HepG2 (cell line): ENCODE measurements at regions not wholly inside any gene's neighbourhood (a gene's known extent, or its start where the extent isn't known, plus 50 kb on each side); places are given as distances from the start of the nearest gene placed in this dataset.

Source experiments
- ATAC-seq: fragments of 200-7000 bp; cut with Tn5 transposase; 3 replicates; pipeline ENCODE4 v1.9.1; 2020; ENCODE audit warnings: mild to moderate bottlenecking, moderate library complexity
- BruUV-seq: library from RNA; stranded (reverse); fragments of 400-500 nt; replicated peaks from 2 replicates; lab custom pipeline; 2021; lab: Mats Ljungman, UMichigan
- CTCF ChIA-PET: fragments of 300-600 bp; formaldehyde crosslinking; extraction: SDS; loops from one replicate; lab custom pipeline; 2021; ENCODE audit warnings: low total read pairs, inconsistent platforms, low intra/inter-chr PET ratio; lab: Yijun Ruan, JAX
- POLR2A ChIA-PET: fragments of 350-600 bp; sonication (Branson Sonifier 250); formaldehyde crosslinking; loops from one replicate; lab custom pipeline; 2020; ENCODE audit warnings: antibody characterized with exemption, inconsistent platforms; lab: Yijun Ruan, JAX
- DNase-seq: peaks from one replicate; pipeline ENCODE4 v3.0.0-alpha.2; 2015; ENCODE audit warnings: low spot score
- FAIRE-seq: peaks from 3 replicates; lab custom pipeline; 2011; peaks lifted over from hg19 to GRCh38; lab: Jason Lieb, UNC
- H2AFZ ChIP-seq: one replicate; pipeline ENCODE4 v1.6.1; 2011; ENCODE audit warnings: low read length, inconsistent platforms
- H3K27ac ChIP-seq: fragments of 300-600 bp; 3 replicates; pipeline ENCODE4 v1.8.0; 2011; ENCODE audit warnings: mixed run types, mild to moderate bottlenecking, mixed read lengths, low read length, inconsistent platforms; ENCODE audit not compliant: insufficient read depth; ENCODE audit errors: extremely low read length
- H3K27me3 ChIP-seq, 2 experiments: fragments of 200-600 bp in 1 of 2; 2 replicates in 1 of 2; 3 replicates in 1 of 2; pipeline versions ENCODE4 v1.6.0 to v1.8.0; 2011; ENCODE audit warnings: low read length in 2 of 2, mild to moderate bottlenecking in 2 of 2, moderate library complexity in 2 of 2, inconsistent platforms in 1 of 2; ENCODE audit not compliant: insufficient read depth in 2 of 2, control insufficient read depth in 1 of 2
- H3K36me3 ChIP-seq, 2 experiments: fragments of 200-600 bp in 1 of 2; replicated peaks in 1 of 2; 2 replicates in 1 of 2; 3 replicates in 1 of 2; pipeline versions ENCODE4 v1.5.1 to v1.8.0; 2011; ENCODE audit warnings: low read length in 2 of 2, inconsistent platforms in 1 of 2; ENCODE audit not compliant: insufficient read depth in 2 of 2, control insufficient read depth in 1 of 2
- H3K4me1 ChIP-seq: 2 replicates; pipeline ENCODE4 v1.5.1; 2012; ENCODE audit warnings: low read length, inconsistent platforms; ENCODE audit not compliant: insufficient read depth
- H3K4me2 ChIP-seq: 2 replicates; pipeline ENCODE4 v1.6.0; 2011; ENCODE audit warnings: low read depth, low read length, inconsistent platforms
- H3K4me3 ChIP-seq, 3 experiments: fragments of 200-600 bp in 1 of 3; sonication (generic), shearing (Covaris generic) in 1 of 3; replicated peaks in 1 of 3; 2 replicates each; pipeline ENCODE4 v1.5.1; 2011 to 2016; ENCODE audit warnings: low read length in 3 of 3, inconsistent platforms in 2 of 3, low read depth in 2 of 3, mild to moderate bottlenecking in 2 of 3, control low read depth in 1 of 3, mixed read lengths in 1 of 3; ENCODE audit not compliant: insufficient read depth in 1 of 3
- H3K79me2 ChIP-seq: one replicate; pipeline ENCODE4 v1.6.1; 2011; ENCODE audit warnings: low read length, inconsistent platforms; ENCODE audit not compliant: insufficient read depth
- H3K9ac ChIP-seq: 2 replicates; pipeline ENCODE4 v1.6.0; 2011; ENCODE audit warnings: mild to moderate bottlenecking, low read depth, low read length, inconsistent platforms; ENCODE audit not compliant: insufficient read depth
- H3K9me3 ChIP-seq: 2 replicates; pipeline ENCODE4 v1.5.1; 2012; ENCODE audit warnings: mild to moderate bottlenecking, low read length
- H4K20me1 ChIP-seq: 2 replicates; pipeline ENCODE4 v1.6.0; 2011; ENCODE audit warnings: inconsistent platforms, mild to moderate bottlenecking, low read length, moderate library complexity; ENCODE audit not compliant: insufficient read depth
- ATAD3A ChIP-seq: sonication (generic); formaldehyde crosslinking; IDR thresholded peaks from 2 replicates; pipeline ENCODE4 v1.4.0; 2020; ENCODE audit warnings: missing genetic modification reagents
- GMEB1 ChIP-seq: sonication (generic); formaldehyde crosslinking; IDR thresholded peaks from 2 replicates; pipeline ENCODE4 v1.5.1; 2020; ENCODE audit warnings: missing genetic modification reagents, mild to moderate bottlenecking, borderline replicate concordance
- HMG20B ChIP-seq: conservative IDR thresholded peaks from 2 replicates; pipeline ENCODE4 v1.6.1; 2016; ENCODE audit warnings: missing genetic modification reagents, missing compliant biosample characterization
- KAT7 ChIP-seq: IDR thresholded peaks from 2 replicates; pipeline ENCODE4 v1.6.1; 2018; ENCODE audit warnings: borderline replicate concordance, missing compliant biosample characterization
- LBX2 ChIP-seq: sonication (generic); formaldehyde crosslinking; IDR thresholded peaks from 2 replicates; pipeline ENCODE4 v1.5.0; 2020; ENCODE audit warnings: missing genetic modification reagents, mild to moderate bottlenecking, borderline replicate concordance
- MAFF ChIP-seq: IDR thresholded peaks from 2 replicates; pipeline ENCODE4 v1.6.1; 2011; ENCODE audit warnings: low read depth, low read length, improper control_type of control experiment
- RORA ChIP-seq: sonication (generic); formaldehyde crosslinking; IDR thresholded peaks from 2 replicates; pipeline ENCODE4 v1.5.0; 2020; ENCODE audit warnings: mild to moderate bottlenecking, missing genetic modification reagents, moderate library complexity
- SP1 ChIP-seq, 2 experiments: fragments of 450-650 bp in 1 of 2; sonication (generic) in 1 of 2; formaldehyde crosslinking in 1 of 2; IDR thresholded peaks; 2 replicates each; pipeline versions ENCODE4 v1.4.0 to v1.6.1; 2016 to 2020; ENCODE audit warnings: missing genetic modification reagents in 1 of 2
- ZBTB33 ChIP-seq: sonication (generic); formaldehyde crosslinking; IDR thresholded peaks from 2 replicates; pipeline ENCODE4 v1.4.0; 2020; ENCODE audit warnings: missing genetic modification reagents
- ZNF10 ChIP-seq: sonication (generic); formaldehyde crosslinking; IDR thresholded peaks from 2 replicates; pipeline ENCODE4 v1.4.0; 2020; ENCODE audit warnings: mild to moderate bottlenecking, low read depth, missing genetic modification reagents, borderline replicate concordance
- ZNF234 ChIP-seq: sonication (generic); formaldehyde crosslinking; conservative IDR thresholded peaks from 2 replicates; pipeline ENCODE4 v1.5.1; 2020; ENCODE audit warnings: mild to moderate bottlenecking, missing genetic modification reagents
- ZNF264 ChIP-seq: sonication (generic); formaldehyde crosslinking; IDR thresholded peaks from 2 replicates; pipeline ENCODE4 v1.4.0; 2020; ENCODE audit warnings: missing genetic modification reagents
- ZNF367 ChIP-seq: sonication (generic); formaldehyde crosslinking; IDR thresholded peaks from 2 replicates; pipeline ENCODE4 v1.4.0; 2020; ENCODE audit warnings: missing genetic modification reagents, borderline replicate concordance
- ZNF547 ChIP-seq: sonication (generic); formaldehyde crosslinking; IDR thresholded peaks from 2 replicates; pipeline ENCODE4 v1.5.1; 2020; ENCODE audit warnings: mild to moderate bottlenecking, missing genetic modification reagents
- ZNF672 ChIP-seq: sonication (generic); formaldehyde crosslinking; IDR thresholded peaks from 2 replicates; pipeline ENCODE4 v1.8.1; 2022; ENCODE audit warnings: missing genetic modification reagents
- ZNF740 ChIP-seq: sonication (generic); formaldehyde crosslinking; IDR thresholded peaks from 2 replicates; pipeline ENCODE4 v1.4.0; 2020; ENCODE audit warnings: missing genetic modification reagents
- WGBS: methylation state at CpG from one replicate; pipeline ENCODE4 v1.1.6; 2017; ENCODE audit warnings: low lambda C conversion rate; 5-methylcytosine and 5-hydroxymethylcytosine counted together
- in situ Hi-C: cut with HindIII; loops from 2 replicates; pipeline ENCODE4 v1.10.0; 2017; ENCODE audit warnings: low pct_unique_long_range_greater_than_20kb; ENCODE audit not compliant: extremely low pct_ligation_motif_present
- intact Hi-C: fragments of 100-400 bp; cut with micrococcal nuclease; formaldehyde crosslinking; loops from one replicate; pipeline ENCODE4 v1.10.0; 2022; ENCODE audit not compliant: unreplicated experiment
- TF ChIP-seq, protein P1 (sequence below): IDR thresholded peaks from 2 replicates; pipeline ENCODE4 v1.6.1; 2012; ENCODE audit warnings: low read length, improper control_type of control experiment

DNA sequence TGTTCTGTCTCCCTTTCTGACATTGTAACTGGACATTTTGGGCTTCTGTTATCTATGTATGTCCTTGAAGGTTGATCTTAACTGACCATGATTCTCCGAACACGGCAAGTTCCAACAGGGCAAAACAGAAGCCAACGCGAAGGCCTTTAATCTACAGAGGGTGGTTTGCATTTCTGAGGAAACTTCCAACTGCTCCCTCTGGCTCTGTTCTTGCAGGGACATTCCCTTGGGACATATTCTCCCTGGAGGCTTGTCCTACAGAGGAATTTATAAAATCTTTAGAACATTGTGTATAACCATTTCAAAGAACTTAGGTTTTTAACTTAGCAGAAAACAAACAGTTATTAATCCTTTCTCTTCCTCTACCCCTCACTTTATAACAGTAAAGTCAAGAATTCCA is 189.0 kb upstream of the CDYL start:
- ATAC-seq: no peak
- CTCF ChIA-PET: no interaction called here
- no peak for DNase-seq
- TF ChIP-seq ZNF672 (no peak), MAFF (no peak), ZNF10 (CRISPR knock-in tag) (no peak), LBX2 (CRISPR knock-in tag) (no peak), ATAD3A (no peak), GMEB1 (CRISPR knock-in tag) (no peak), RORA (CRISPR knock-in tag) (no peak), ZNF547 (CRISPR knock-in tag) (no peak), ZNF367 (CRISPR knock-in tag) (no peak), KAT7 (no peak), ZNF740 (CRISPR knock-in tag) (no peak), ZNF234 (no peak), SP1 (IDR thresholded peaks at IDR 0.05) (no peak), SP1 (CRISPR knock-in tag; IDR thresholded peaks at IDR 0.05) (no peak), ZBTB33 (no peak), ZNF264 (no peak), HMG20B (CRISPR knock-in tag) (no peak)
- TF ChIP-seq, protein P1, sequence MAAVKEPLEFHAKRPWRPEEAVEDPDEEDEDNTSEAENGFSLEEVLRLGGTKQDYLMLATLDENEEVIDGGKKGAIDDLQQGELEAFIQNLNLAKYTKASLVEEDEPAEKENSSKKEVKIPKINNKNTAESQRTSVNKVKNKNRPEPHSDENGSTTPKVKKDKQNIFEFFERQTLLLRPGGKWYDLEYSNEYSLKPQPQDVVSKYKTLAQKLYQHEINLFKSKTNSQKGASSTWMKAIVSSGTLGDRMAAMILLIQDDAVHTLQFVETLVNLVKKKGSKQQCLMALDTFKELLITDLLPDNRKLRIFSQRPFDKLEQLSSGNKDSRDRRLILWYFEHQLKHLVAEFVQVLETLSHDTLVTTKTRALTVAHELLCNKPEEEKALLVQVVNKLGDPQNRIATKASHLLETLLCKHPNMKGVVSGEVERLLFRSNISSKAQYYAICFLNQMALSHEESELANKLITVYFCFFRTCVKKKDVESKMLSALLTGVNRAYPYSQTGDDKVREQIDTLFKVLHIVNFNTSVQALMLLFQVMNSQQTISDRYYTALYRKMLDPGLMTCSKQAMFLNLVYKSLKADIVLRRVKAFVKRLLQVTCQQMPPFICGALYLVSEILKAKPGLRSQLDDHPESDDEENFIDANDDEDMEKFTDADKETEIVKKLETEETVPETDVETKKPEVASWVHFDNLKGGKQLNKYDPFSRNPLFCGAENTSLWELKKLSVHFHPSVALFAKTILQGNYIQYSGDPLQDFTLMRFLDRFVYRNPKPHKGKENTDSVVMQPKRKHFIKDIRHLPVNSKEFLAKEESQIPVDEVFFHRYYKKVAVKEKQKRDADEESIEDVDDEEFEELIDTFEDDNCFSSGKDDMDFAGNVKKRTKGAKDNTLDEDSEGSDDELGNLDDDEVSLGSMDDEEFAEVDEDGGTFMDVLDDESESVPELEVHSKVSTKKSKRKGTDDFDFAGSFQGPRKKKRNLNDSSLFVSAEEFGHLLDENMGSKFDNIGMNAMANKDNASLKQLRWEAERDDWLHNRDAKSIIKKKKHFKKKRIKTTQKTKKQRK: no peak
- no peak overlapping the region for H3K9ac ChIP-seq
- 0% methylated on average over 4 of the region's 4 CpGs for whole genome bisulfite sequencing
- no peak overlapping the region for H2AFZ ChIP-seq
- intact Hi-C loops: no loop called here
- H4K20me1 ChIP-seq: no peaks in the 10 kb centered on the region
- POLR2A ChIA-PET: no interaction called here
- in situ Hi-C loops: no loop called here
- H3K79me2 ChIP-seq: no peaks in the 10 kb centered on the region
- no peak overlapping the region for H3K27ac ChIP-seq
- BruUV-seq: no TSS peak
- no peak overlapping the region for H3K4me2 ChIP-seq
- H3K27me3 ChIP-seq: peaks cover 2 to 63% of the 10 kb centered on the region in 2 experiments; a peak in 4 of 5 replicates
- H3K9me3 ChIP-seq: no peaks in the 10 kb centered on the region
- FAIRE-seq: peak; percentile 18
- no peaks in the 10 kb centered on the region for H3K36me3 ChIP-seq
- no peak overlapping the region for H3K4me3 ChIP-seq
- H3K4me1 ChIP-seq: no peaks in the 10 kb centered on the region
